ENCODE measurements at regions not wholly inside any gene's neighbourhood (a gene's known extent, or its start where the extent isn't known, plus 50 kb on each side); places are given as distances from the start of the nearest gene placed in this dataset.

DNA sequence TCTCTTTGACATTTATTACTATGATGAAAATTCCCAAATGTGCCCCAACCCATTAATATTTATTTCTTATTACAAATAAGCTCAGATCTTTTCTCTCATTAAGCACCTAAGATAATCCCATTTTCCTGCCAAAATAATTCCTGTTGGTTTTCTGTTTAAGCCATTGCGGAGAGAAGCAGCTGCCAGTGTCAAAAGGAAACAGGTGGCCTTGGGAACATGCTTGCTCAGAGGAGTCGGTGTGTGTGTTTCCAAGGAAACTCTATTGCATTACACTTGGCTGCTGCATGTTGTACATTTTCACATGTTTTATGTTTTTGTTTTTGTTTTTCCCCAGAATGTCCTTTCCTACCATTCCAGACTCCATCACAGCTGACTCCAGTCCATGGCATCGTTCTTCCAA lies 56.4 kb downstream of the CD24 start:
- no peak for DNase-seq

DNA sequence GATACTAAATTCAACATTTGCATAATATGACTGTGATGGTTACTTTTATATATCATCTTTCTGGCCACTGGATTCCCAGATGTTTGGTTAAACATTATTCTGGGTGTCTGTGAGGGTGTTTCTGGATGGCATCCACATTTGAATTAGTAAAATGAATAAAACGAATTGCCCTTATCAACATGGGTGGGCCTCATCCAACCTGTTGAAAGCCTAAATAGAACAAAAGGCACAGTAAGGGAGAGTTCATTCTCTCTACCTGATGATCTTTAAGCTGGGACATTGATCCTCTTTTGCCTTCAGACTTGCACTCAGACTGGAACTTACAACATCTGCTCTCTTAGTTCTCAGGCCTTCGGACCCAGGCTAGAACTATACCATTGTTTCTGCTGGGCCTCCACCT lies 57.6 kb downstream of the CD24 start:
- DNase-seq: no peak

DNA sequence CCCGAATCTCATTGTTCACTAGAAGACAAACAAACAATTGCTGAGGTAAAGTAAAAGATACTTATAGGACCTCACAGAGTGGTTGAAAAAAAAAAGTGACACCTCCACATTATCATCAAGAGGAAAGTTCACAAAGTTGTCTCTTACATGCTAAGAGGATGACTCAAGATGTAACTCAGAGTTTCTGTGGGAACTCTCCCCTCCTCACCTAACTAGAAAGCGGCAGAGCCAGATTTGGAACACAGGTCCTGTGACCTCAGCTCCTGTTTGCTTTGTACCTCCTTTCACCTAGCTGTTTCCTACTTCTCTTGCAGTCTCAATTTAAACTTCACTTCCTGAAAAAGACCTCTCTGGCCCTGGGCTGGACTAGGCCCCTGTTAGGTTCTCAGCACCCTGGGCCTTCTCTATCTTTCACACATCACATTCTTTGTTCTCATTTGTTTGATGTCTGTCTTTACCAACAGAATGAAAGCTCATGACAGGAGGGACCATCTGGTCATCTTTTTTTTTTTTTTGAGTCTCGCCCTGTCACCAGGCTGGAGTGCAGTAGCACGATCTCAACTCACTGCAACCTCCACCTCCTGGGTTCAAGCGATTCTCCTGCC lies 60.8 kb downstream of the CD24 start:
- no peak for DNase-seq

DNA sequence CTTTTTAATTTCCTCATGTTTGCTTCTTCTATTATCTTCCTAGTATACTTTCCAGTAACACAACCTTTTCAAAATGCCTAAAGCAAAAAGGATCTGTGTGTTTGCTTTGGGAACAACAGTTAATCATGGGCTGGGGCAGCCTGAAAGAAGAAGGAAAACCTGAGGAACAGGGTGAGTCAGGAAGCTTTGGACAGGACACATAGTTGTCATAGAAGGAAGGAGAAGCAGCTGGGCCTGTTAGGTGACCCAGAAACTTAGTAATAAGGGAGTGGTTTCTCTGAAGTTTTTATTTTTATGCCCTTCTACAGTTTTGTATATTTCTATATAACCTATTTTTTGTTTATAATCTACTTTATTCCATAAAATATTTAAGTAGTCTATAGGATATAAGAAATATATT lies 61.4 kb downstream of the CD24 start:
- no peak for DNase-seq

DNA sequence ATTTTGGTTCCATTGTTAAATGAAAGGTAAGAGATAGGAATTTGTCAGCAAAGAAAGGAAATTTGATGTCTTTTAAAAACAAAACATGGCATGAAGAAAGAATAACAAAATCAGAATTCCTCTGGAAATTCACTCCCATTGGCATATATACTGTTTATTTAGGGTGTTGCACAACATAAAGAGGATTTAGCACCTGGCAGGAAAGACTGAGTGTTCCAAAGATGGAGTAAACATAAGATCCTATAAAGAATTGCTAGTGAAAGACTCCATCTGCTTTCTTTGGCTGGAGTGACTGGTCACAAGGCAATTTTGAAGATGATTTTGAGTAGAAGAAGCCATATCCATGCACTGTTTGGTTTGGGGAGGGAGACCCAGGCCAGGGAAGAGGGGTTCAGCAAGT lies 62.4 kb downstream of the CD24 start:
- DNase-seq: no peak

DNA sequence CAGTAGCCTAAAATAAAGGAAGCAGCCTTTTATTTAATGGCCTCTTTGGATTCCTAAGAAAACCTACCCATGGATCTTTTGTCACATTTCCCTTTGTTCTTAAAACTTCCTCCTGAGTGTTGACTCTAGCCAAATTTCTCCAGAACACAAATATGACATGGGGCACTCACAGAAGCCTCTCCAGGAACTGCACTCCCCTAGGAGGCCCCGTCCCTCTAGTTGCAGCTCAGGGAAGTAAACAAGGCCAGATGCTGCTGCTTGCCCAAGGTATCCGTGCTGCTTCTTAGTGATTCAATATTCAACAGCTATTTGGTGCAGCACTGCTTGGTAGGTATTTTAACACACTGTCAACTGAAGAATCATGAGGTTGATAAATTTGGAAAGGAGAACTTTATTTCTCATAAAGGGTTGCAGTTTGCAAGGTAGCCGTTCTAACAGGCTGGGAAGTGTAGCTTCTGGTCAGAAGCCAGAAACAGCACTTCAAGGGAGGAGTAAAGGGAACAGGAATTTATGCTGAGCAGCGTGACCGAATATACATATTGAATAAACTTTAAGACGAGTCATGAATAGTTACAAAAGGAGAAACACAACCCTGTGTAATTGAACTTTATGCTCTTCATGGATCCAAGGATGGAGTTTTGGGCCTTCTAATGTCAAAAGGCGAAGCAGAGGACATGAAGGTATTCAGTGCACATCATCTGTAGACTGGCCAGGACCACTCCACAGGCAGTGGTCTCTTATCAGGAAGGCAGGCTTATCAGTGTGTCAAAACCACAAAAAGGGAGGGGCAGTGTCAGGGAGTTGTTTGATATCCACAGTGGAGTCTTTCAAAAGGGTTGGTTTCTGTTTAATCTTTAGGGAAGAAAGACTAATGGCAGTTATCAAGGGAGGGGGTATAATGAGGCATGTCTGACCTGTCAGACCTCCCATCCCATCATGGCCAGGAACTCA lies 63.3 kb downstream of the CD24 start:
- no peak for DNase-seq

DNA sequence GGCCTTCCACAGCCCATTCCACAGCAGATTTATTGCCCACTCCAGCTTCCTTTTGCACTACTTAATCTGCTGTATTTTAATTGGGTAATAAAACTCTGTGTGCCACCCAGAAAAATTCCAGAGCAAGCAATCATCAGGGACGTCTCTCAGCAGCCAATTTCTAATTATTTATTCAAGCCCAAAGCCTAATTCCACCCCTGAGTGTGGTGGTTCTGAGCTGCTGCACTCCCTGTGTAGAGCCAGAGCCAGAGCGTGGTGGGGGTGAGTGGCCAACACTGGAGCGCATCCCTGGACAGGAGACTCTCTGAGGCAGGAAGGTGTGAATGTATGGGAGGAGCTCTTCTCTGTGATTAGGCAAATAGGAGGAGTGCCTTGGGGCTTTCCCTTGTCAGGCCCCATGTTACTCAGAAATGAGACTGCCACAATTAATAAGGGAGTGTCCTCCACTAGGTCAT lies 66.1 kb downstream of the CD24 start:
- no peak for DNase-seq

DNA sequence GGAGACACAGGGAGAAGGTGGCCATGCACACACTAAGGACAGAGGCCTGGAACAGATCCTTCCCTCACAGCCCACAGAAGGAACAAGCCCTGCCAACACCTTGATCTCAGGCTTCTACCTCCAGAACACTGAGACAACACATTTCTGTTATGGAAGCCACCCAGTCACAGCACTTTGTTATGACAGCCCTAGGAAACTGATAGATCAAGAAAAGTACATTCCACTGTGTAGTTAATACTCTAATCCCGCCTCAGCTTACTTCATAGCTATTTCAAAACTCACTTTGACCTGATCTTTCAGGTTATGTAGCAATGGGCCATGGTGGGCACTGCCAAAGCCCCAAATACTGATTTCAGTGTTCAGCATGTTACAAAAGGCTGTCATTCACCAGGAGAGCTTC lies 66.8 kb downstream of the CD24 start:
- no peak for DNase-seq

DNA sequence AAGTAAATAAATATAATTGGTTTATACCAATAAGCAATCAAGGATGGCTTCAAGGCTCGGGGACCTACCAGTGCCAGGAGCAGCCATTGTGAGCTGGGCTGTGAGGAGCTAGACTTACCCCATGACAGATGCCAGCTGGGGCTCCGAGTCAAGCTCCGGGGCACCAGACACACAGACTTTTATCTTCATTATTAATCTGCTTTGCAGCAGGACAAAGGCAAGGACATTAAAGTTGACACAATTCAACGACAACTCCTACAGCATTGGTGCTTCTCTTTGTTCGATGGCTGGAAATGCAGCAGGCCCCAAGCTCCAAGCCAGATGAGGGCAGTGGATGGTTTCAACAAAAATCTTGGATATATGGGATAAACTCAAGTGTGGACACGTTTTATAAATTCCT lies 68.3 kb downstream of the CD24 start:
- no peak for DNase-seq

DNA sequence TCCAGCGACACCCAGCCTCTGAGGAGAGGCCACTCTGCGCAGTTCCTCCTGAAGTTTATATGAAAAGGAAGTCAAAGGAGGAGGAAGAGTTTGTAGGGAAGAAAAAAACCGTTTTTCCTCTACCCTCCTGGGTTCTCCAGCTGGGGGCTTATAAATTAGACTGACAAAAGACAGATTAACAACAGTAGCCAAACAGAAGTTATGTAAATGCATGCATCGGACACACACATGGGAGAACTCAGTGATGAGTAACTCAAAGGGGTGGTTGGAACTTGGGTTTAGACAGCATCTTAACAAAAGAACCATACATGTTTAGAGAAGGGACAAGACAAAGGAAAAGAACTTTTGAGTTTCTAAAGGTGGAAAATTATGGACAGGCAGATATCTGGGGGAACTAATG lies 71.2 kb downstream of the CD24 start:
- DNase-seq: no peak

DNA sequence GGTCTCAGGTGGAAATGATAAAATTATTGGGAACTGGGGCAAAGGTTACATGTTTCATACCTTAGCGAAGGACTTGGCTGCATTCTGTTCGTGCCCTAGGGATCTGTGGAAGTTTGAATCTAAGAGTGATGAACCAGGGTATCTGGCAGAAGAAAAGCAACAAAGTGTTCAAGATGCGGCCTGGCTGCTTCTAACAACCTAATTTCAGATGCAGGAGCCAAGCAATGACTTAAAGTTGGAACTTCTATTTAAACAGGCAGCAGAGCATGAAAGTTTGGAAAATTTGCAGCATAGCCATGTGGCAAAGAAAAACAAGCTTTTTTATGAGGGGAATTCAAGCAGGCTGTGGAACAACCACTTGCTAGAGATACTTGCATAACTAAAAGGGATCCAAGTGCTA lies 73.5 kb downstream of the CD24 start:
- DNase-seq: no peak

DNA sequence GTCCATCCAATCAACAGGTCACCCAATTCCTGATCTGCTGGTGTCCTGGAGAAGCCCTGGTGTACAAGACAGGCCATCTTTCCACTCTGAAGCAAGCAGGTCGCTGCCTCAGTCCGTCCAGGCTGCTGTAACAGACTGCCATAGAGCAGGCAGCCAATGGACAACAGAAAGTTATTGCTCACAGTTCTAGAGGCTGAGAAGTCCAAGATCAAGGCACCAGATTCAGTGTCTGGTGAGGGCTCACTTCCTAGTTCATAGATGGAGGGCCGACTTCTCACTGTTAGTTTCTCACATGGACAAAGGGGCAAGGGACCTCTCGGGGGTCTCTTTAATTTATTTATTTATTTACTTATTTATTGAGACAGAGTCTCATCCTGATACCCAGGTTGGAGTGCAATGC lies 74.8 kb downstream of the CD24 start:
- DNase-seq: no peak

DNA sequence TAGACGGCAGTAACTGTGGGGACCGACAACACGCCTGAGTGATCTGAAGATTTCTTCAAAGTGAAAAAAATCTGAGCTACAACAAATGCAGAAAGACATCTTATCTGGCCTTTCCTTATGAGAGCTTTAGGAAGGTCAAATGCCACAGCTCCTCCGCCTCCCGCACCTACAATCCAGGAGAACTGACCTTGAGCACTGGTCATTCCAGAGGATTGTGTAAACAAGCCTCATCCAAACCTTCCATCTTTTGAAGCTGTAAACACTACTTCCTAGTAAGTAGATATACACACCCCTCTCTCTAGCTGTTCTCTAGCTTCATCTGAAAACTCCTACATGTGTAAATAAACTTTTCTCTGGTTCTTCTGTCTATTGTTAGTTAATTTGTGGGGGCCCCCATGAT lies 76.9 kb downstream of the CD24 start:
- DNase-seq: no peak

DNA sequence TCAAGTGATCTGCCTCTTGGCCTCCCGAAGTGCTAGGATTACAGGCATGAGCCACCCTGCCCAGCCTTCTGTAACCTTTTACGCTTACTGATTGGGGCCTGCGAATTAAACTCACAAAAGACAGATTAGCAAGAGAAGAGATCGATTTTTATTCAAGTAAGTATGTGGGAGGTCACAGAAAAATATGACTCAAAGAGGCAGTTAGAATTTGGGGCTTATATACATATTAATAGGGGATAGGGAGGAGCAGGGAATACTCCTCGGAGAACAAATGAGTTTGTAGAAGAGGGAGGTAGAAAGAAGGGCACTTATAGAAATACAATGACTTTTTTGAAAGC lies 78.9 kb downstream of the CD24 start:
- no peak for DNase-seq

DNA sequence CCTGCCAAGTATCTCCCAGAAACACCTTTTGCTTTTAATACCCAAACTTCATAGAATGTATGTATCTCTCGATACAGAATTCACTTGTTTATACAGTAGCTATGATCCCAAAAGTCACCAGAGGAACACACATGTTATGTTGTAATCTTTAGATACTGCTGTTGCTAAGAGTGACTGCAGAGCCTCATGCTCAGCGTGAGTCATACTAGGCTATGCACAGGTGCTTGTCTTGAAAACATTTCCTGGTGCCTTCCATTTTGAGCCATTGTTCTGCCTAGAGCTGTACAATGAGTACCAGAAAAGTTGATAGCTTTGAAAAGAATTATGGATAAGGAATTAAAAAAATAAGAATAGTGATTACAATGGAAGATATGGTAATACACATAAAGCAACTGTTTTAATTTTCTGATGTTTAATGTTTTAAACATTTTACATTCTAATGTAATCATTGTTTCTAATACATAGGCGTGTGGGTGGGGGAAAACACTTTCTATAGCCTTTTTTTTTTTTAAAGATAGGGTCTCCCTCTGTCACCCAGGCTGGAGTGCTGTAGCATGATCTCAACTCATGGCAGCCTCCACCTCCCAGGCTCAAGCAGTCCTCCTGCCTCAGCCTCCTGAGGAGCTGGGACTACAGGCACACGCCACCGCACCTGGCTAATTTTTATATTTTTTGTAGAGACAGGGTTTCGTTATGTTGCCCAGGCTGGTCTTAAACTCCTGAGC lies 79.4 kb downstream of the CD24 start:
- DNase-seq: no peak

DNA sequence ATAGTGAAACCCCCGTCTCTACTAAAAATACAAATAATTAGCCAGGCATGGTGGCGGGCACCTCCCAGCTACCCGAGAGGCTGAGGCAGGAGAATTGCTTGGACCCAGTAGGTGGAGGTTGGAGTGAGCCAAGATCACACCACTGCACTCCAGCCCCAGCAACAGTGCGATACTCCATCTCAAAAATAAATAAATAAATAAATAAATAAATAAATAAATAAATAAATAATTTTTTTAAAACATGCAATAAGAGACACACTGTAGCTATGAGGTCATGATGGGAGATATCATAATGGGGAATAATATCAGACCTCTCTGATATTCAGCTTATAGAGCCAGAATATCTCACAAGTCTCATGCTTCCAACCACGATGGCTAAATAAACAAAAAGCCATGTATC lies 82.3 kb downstream of the CD24 start:
- DNase-seq: no peak

DNA sequence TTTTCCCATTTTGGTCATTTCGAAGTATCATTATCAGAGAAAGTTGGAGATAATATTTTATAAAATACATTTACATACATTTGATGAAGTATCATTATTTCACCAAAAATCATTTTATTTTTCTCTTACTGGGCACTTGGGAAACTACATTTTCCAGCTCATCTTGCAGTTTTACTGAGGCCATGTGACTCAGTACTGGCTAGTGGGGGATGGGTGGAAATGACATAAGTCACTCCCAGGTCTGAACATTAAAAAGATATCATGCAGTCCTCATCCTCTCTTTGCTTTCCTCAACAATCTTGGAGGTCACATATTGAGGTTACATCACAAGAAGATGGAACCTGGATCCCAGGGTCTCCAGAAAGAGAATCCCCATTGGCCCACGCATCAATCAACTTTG lies 84.1 kb downstream of the CD24 start:
- no peak for DNase-seq

DNA sequence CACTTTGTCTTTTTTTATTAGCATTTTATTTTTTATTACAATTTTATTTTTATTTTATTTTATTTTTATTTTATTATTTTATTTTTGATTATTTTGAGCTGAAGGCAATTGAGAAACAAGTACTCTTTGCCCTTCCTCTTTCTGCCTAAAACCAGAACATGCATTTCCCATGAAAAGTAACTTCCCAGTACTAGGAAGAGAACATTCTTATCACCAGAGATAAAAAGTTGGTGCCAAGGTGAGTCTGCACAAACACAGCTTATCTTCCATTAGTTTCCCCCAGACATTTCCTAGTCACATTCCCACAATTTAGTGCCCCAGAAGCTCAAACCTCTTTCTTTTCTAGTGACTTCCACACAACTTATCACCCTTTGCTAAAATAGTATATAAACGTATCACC lies 84.8 kb downstream of the CD24 start:
- DNase-seq: no peak

DNA sequence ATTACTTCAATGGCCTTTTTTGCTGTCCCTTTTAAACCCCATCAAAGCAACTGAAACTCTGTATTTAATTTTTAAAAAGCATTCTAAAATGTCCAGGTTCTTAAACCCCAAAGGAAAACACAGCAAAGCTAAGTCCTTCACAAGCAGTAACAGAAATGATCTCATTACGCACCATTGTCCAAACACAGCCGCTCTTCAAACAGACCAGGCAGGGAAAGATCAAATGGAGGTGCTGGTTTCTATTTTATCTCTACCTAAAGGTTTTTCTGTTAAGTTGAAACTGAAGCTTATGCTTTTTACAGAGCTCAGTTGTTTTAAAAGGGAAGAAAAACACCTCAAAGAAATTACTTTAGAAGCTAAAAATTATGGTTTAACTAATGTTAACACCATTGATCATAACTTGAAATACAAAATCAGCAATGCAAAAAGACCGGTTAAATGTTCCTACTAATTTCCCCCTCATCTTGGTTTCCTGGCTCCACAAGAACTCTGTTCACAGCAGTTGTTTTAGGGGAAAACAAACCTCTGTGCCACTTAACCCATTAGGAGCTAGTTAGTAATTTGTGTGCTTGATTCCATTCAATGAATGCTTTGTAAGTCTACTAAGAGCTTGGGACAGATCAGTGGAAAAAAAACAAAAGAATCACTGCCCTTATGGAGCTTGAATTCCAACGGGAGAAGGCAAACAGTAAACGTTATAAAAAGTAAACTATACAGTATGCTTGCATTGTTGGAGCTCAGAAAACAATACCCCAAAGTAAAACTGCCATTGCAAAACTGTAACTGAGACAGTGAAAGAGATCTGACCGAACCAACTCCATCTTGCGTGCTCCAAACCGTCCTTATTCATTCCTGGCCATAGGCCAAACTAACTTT lies 87.4 kb downstream of the CD24 start:
- DNase-seq: no peak

DNA sequence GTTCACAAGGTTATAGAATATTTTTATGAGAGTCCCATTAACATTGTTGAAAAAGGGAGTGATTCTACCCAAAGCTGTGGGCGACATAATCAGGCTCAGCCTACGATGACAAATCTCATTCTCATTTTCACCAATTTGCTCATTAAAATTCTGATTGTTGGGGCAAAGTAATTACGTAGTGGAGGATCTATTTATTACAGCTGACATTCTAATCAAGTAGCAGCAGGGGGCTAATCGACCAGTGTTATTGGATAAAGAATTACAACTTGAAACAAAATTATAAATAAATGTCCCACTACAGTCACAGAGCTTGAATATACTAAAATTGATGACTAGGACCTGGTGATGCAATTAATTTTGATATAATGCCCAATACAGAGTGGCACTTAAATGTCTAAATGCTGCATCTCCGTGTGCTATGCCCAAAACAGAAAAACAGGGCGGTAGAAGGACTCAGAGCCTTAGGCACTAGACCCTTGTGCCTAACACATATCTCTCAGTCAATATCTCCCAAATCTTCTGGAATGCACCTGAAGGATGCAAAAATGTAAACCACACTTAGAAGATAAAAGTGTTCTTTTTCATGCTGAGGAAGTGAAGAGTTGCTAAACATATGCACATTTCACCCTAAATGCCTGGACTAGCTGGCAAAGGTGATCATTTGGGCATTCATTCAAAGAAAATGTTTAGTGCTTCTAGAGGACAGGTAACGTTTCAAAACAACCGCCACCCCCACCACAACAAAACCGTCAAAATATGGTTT lies 88.3 kb downstream of the CD24 start:
- DNase-seq: no peak

DNA sequence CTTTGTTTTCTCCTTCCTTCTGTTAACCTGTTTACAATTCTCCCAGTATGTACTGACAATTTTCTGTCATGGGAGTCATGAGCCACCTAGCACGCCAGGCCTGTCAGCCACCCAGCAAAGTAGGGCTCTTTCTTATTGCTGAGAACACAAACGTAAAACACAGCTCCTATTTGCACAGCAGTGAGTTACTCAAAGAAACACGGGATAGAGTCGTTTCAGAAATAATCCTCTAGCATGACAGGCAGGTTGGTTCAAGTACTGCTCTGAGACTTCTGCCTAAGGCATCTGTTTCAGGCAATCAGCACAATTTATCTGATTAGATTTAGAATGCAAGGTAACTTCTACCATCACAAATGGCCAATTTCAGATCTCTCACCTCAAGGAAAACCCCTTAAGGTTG lies 88.8 kb downstream of the CD24 start:
- no peak for DNase-seq

DNA sequence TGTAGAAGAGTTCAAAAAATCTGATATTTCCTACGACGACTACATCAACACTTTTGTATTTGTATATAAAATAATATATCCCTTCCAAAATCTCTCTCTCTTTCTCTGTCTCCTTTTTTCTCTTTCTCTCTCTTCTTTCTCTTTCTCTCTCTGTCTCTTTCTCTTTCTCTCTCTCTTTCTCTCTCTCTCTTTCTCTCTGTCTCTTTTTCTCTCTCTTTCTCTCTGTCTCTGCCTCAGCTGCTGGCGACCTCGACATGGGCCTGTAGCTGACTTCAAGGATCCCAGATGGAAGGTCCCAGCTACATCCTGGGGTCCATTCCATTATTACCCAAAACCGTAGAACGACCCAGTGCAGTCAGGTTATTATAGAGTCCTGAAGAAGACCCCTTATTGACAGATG lies 90.0 kb downstream of the CD24 start:
- no peak for DNase-seq

Data from 8988T (cell line).